RCC 7860 (cell line): ENCODE measurements at regions not wholly inside any gene's neighbourhood (a gene's known extent, or its start where the extent isn't known, plus 50 kb on each side); places are given as distances from the start of the nearest gene placed in this dataset.

ENCODE experiments used
- DNase-seq: peaks from one replicate; pipeline ENCODE4 v3.0.0-alpha.2; 2015; ENCODE audit warnings: low spot score
- FAIRE-seq: peaks from 2 replicates; lab custom pipeline; 2012; peaks lifted over from hg19 to GRCh38; lab: Jason Lieb, UNC

GRCh38 chr2:12826781-12827180 lies 110.0 kb downstream of the TRIB2 start:
- FAIRE-seq: no peak
- no peak for DNase-seq

- no peak for DNase-seq
- no peak for FAIRE-seq
Measured at GRCh38 chr2:12827721-12828120, 111.0 kb downstream of the TRIB2 start.

- FAIRE-seq (no peak), DNase-seq (no peak)
Measured at GRCh38 chr2:12828980-12829379, 112.2 kb downstream of the TRIB2 start.

GRCh38 chr2:12831016-12831415 lies 114.3 kb downstream of the TRIB2 start:
- FAIRE-seq (no peak), DNase-seq (no peak)

GRCh38 chr2:12834239-12834638 lies 117.5 kb downstream of the TRIB2 start:
- DNase-seq (no peak), FAIRE-seq (no peak)

DNA sequence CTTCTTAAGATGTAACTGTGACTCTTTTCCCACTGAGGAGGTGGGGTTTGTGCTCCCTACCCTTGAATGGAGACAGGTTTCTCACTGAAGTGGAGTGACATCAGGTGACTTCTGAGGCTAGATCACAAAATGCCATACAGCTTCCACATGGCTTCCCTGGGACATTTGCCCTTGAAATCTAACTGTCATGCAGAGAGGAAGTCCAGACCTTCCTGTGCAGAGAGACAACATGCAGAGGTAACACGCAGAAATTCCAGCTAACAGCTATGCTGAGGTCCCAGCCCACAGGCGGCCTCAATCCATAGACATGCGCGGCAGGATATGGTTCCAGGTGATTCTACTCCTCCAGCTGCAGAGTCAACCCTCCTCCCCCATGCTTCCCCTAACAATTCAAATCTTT lies 119.0 kb downstream of the TRIB2 start:
- DNase-seq: no peak

GRCh38 chr2:12839339-12839738 lies 122.6 kb downstream of the TRIB2 start:
- DNase-seq (no peak), FAIRE-seq (no peak)

More for the DNA sequence above, 119.0 kb downstream of the TRIB2 start:
- no peak for FAIRE-seq

- no peak for FAIRE-seq
- DNase-seq: no peak
Measured at GRCh38 chr2:12841021-12841420, 124.3 kb downstream of the TRIB2 start.

- FAIRE-seq (no peak), DNase-seq (no peak)
Measured at GRCh38 chr2:12842917-12843316, 126.2 kb downstream of the TRIB2 start.

- no peak for FAIRE-seq
- DNase-seq: no peak
Measured at GRCh38 chr2:12844511-12844910, 127.8 kb downstream of the TRIB2 start.

GRCh38 chr2:12847694-12848575 lies 131.2 kb downstream of the TRIB2 start:
- FAIRE-seq: no peak
- no peak for DNase-seq

GRCh38 chr2:12852135-12852534 lies 135.4 kb downstream of the TRIB2 start:
- no peak for DNase-seq
- no peak for FAIRE-seq

GRCh38 chr2:12854001-12854530 lies 137.3 kb downstream of the TRIB2 start:
- DNase-seq (no peak), FAIRE-seq (no peak)

GRCh38 chr2:12855508-12855907 lies 138.8 kb downstream of the TRIB2 start:
- no peak for DNase-seq
- FAIRE-seq: no peak

DNA sequence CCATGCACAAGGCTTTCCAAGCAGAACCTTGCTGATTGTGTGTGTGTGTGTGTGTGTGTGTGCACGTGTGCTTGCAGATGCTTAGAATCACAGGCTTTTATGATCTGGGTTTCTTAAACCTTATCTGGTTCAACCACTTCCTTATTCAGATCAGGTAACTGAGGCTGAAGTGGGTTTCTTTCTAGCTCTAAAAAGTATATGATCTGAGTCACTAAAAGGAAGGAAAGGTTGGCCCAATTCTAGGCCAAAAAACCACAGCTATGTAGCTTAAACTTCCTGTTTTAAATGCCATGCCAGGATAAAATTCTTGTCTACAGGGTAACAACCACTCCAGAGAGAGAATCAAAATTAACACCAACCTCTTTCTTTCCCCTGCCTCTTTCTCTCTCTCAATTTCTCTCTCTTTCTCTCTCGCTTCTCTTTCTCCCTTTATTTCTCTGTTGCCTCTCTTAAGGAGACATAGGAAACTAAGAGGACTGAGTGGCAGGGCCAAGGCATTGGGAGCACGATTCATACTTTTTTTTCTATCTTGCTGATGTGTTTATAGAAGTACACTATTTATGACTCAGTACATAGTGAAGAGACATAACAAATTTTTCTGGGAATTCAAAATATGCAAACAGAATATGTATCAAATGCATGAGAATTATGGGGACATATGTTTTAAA lies 140.3 kb downstream of the TRIB2 start:
- no peak for DNase-seq
- FAIRE-seq: no peak

GRCh38 chr2:12857891-12858290 lies 141.2 kb downstream of the TRIB2 start:
- no peak for FAIRE-seq
- no peak for DNase-seq

DNA sequence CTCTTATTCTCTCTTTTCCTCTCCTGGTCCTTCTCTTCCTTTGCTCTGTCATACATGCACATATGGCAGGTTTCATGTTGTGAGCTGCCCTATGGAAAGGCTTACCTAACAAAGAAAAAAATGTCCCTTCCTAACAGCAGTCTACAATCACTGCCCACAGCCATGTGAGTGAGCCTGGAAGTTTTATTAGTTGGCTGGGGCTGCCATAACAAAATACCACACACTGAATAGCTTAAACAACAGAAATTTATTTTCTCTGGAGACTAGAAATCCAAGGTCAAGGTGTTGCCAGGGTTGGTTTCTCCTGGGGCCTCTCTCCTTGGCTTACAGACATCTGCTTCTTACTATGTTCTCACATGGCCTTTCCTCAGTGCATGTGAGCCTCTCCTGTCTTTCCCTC lies 142.1 kb downstream of the TRIB2 start:
- DNase-seq (no peak), FAIRE-seq (no peak)

- FAIRE-seq (no peak), DNase-seq (no peak)
Measured at GRCh38 chr2:12861344-12861930, 144.7 kb downstream of the TRIB2 start.

DNA sequence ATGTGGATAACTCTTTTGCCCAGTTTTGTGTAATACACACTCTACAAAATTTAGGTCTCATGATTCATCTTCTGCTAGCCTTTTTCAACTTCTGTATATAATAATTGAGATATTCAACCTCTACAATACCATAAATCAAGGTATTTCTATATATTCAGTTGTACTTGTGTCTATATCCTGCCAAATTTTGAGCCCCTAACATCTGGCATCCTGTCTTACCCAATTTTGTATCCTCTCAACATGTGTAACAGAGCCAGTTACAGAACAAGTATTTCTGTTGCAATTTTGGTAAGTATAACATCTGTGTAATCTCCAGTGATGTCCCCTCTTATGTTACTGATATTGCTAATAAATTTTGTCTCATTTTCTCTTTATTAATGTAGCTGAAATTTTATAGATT lies 145.8 kb downstream of the TRIB2 start:
- no peak for FAIRE-seq

DNA sequence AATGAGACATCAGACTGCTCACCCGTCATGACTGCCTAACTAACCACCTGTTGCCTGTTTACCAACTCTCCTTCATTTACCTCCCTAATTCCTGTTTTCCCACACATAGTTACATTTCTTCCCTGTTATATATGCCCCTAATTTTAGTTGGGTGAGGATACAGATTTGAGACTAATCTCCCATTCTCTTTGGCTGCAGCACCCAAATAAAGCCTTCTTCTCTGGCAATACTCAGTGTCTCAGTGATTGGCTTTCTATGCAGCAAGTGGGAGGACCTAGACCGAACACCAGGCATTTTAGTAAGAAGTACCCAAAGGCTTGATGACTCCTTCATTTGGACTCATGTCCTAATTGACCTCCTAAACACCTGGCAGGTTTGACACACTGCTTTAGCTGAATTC lies 147.2 kb downstream of the TRIB2 start:
- FAIRE-seq: no peak

More for the DNA sequence above, 145.8 kb downstream of the TRIB2 start:
- DNase-seq: no peak

DNA sequence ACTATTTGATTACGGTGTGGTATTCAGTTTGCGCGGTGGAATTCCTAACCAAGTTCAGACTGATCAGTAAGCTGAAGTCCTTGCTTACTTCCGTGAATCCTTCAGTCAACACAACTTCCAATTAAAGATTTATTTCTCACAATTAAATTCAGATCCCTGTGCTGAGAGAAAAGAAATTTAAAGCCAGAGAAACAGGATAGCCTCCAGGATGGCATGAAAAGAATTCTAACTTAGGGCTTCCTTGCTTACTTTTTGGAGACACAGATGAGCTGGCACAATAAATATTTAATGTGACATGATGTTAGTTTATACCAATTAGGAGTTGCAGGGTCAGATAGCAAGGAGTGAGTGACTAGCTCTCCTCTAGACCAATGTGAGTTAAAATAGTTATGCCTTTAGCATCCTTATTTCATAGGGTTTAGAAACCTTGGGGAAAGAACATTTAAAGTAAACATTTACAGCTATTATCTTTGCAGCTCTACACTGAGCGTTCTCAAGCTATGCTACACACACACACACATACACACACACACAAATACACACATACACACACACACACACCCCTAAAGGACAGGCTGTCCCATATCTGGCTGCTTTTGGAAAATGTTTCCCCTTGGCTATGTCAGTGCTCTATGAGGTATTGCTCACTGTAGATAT lies 151.0 kb downstream of the TRIB2 start:
- FAIRE-seq (no peak), DNase-seq (no peak)

More for the DNA sequence above, 147.2 kb downstream of the TRIB2 start:
- no peak for DNase-seq
